Vagina (tissue), 2 donors: ENCODE measurements at regions not wholly inside any gene's neighbourhood (a gene's known extent, or its start where the extent isn't known, plus 50 kb on each side); places are given as distances from the start of the nearest gene placed in this dataset.

Experiments used
- DNase-seq, 2 donors: peaks; one replicate each; pipeline ENCODE4 v3.0.0-alpha.2; 2017; ENCODE audit errors: extremely low spot score in 2 of 2
- H3K27ac ChIP-seq: fragments of 200-600 bp; sonication (generic); one replicate; pipeline ENCODE4 v1.5.1; 2019
- H3K27me3 ChIP-seq: fragments of 200-600 bp; sonication (generic); one replicate; pipeline ENCODE4 v1.5.1; 2019
- H3K36me3 ChIP-seq, 2 donors: fragments of 200-600 bp; sonication (generic); one replicate each; pipeline ENCODE4 v1.5.1; 2017 to 2019
- H3K4me1 ChIP-seq: fragments of 200-600 bp; sonication (generic); one replicate; pipeline ENCODE4 v1.5.1; 2019
- H3K4me3 ChIP-seq, 2 donors: fragments of 200-600 bp; sonication (generic); 1 replicate in 1 of 2; 2 replicates in 1 of 2; pipeline ENCODE4 v1.5.1; 2016 to 2019
- H3K9me3 ChIP-seq: fragments of 200-600 bp; sonication (generic); one replicate; pipeline ENCODE4 v1.5.1; 2019
- CTCF ChIP-seq, 3 experiments: fragments of 450-650 bp in 2 of 3; fragments of 200-600 bp in 1 of 3; sonication (generic) in 1 of 3; IDR thresholded peaks; one replicate each; pipeline ENCODE4 v1.5.1; 2017 to 2019; ENCODE audit warnings: antibody characterized with exemption in 3 of 3, mild to moderate bottlenecking in 2 of 3, moderate library complexity in 2 of 3
- POLR2A ChIP-seq, 2 donors: fragments of 450-650 bp; IDR thresholded peaks; one replicate each; pipeline ENCODE4 v1.6.1; 2017; ENCODE audit warnings: antibody characterized with exemption in 2 of 2, mild to moderate bottlenecking in 2 of 2, moderate library complexity in 2 of 2
- POLR2AphosphoS5 ChIP-seq, 2 donors: sonication (generic); formaldehyde crosslinking; IDR thresholded peaks; one replicate each; pipeline ENCODE4 v1.9.0; 2017; ENCODE audit warnings: antibody characterized with exemption in 2 of 2, mild to moderate bottlenecking in 2 of 2, low read depth in 1 of 2; ENCODE audit not compliant: insufficient read depth in 1 of 2
- intact Hi-C: fragments of 100-400 bp; cut with DNase I; formaldehyde crosslinking; loops from one replicate; pipeline ENCODE4 v1.15.1; 2023

- Histone ChIP-seq H3K4me3 (no peak overlapping the region), H3K27ac (no peak overlapping the region), H3K4me1 (peaks cover 6% of the 10 kb centered on the region), H3K27me3 (no peaks in the 10 kb centered on the region), H3K36me3 (no peaks in the 10 kb centered on the region), H3K9me3 (no peaks in the 10 kb centered on the region)
- no peak for DNase-seq
- TF ChIP-seq POLR2A (IDR thresholded peaks at IDR 0.05) (no peak), POLR2AphosphoS5 (IDR thresholded peaks at IDR 0.05; ENCODE audit: insufficient read depth in 1 of 2, low read depth in 1 of 2) (no peak), CTCF (IDR thresholded peaks at IDR 0.05) (no peak)
- intact Hi-C loops: loop anchor here (10.0 kb wide), 3 partner anchors 164 to 886 kb away; partner anchors contain the start of gene NR2F2
Measured at GRCh38 chr15:95449230-95449628, 881.3 kb upstream of the NR2F2 start.

- no peak for DNase-seq
- Histone ChIP-seq H3K27me3 (no peaks in the 10 kb centered on the region), H3K4me1 (peaks cover 6% of the 10 kb centered on the region), H3K9me3 (no peaks in the 10 kb centered on the region), H3K36me3 (no peaks in the 10 kb centered on the region), H3K27ac (no peak overlapping the region), H3K4me3 (no peak overlapping the region)
- TF ChIP-seq POLR2A (IDR thresholded peaks at IDR 0.05): no peak
- no peak for TF ChIP-seq CTCF (IDR thresholded peaks at IDR 0.05)
- TF ChIP-seq POLR2AphosphoS5 (IDR thresholded peaks at IDR 0.05; ENCODE audit: insufficient read depth in 1 of 2, low read depth in 1 of 2): no peak
- intact Hi-C loops: no loop called here
Measured at GRCh38 chr15:95450413-95450812, 880.1 kb upstream of the NR2F2 start.

GRCh38 chr15:95451938-95452337 lies 878.6 kb upstream of the NR2F2 start:
- DNase-seq: no peak
- Histone ChIP-seq H3K9me3 (no peaks in the 10 kb centered on the region), H3K27ac (no peak overlapping the region), H3K36me3 (no peaks in the 10 kb centered on the region), H3K4me3 (no peak overlapping the region), H3K4me1 (peaks cover 6% of the 10 kb centered on the region), H3K27me3 (no peaks in the 10 kb centered on the region)
- TF ChIP-seq POLR2A (IDR thresholded peaks at IDR 0.05) (no peak), CTCF (IDR thresholded peaks at IDR 0.05) (no peak), POLR2AphosphoS5 (IDR thresholded peaks at IDR 0.05; ENCODE audit: insufficient read depth in 1 of 2, low read depth in 1 of 2) (no peak)
- intact Hi-C loops: no loop called here

- TF ChIP-seq POLR2A (IDR thresholded peaks at IDR 0.05) (no peak), POLR2AphosphoS5 (IDR thresholded peaks at IDR 0.05; ENCODE audit: insufficient read depth in 1 of 2, low read depth in 1 of 2) (no peak), CTCF (IDR thresholded peaks at IDR 0.05) (no peak)
- intact Hi-C loops: no loop called here
- no peak overlapping the region for H3K4me3 ChIP-seq
Measured at GRCh38 chr15:95454403-95455262, 875.9 kb upstream of the NR2F2 start.

GRCh38 chr15:95457520-95457919 lies 873.0 kb upstream of the NR2F2 start:
- intact Hi-C loops: no loop called here
- DNase-seq: no peak
- no peak for TF ChIP-seq POLR2AphosphoS5 (IDR thresholded peaks at IDR 0.05; ENCODE audit: insufficient read depth in 1 of 2, low read depth in 1 of 2)
- no peak for TF ChIP-seq POLR2A (IDR thresholded peaks at IDR 0.05)
- TF ChIP-seq CTCF (IDR thresholded peaks at IDR 0.05): no peak
- H3K36me3 ChIP-seq: no peaks in the 10 kb centered on the region
- no peak overlapping the region for H3K4me3 ChIP-seq
- no peaks in the 10 kb centered on the region for H3K27me3 ChIP-seq
- H3K9me3 ChIP-seq: no peaks in the 10 kb centered on the region
- no peak overlapping the region for H3K27ac ChIP-seq
- H3K4me1 ChIP-seq: peaks cover 7% of the 10 kb centered on the region

More at GRCh38 chr15:95454403-95455262, 875.9 kb upstream of the NR2F2 start:
- H3K9me3 ChIP-seq: no peaks in the 10 kb centered on the region
- no peaks in the 10 kb centered on the region for H3K27me3 ChIP-seq
- no peak for DNase-seq
- peaks cover 7% of the 10 kb centered on the region for H3K4me1 ChIP-seq
- no peak overlapping the region for H3K27ac ChIP-seq
- H3K36me3 ChIP-seq: no peaks in the 10 kb centered on the region
